BJ (cell line): ENCODE measurements at regions not wholly inside any gene's neighbourhood (a gene's known extent, or its start where the extent isn't known, plus 50 kb on each side); places are given as distances from the start of the nearest gene placed in this dataset.

Experiments used
- CTCF ChIA-PET: fragments of 350-600 bp; formaldehyde crosslinking; extraction: SDS; loops from one replicate; lab custom pipeline; 2021; ENCODE audit warnings: antibody characterized with exemption, inconsistent platforms; lab: Yijun Ruan, JAX
- POLR2A ChIA-PET: fragments of 300-600 bp; sonication (Branson Sonifier 250); formaldehyde crosslinking; extraction: SDS; loops from one replicate; lab custom pipeline; 2021; ENCODE audit warnings: antibody characterized with exemption; lab: Charles Lee
- DNase-seq: peaks from one replicate; pipeline ENCODE4 v3.0.0-alpha.2; 2011; ENCODE audit warnings: low read depth
- H3K27me3 ChIP-seq: 2 replicates; pipeline ENCODE4 v1.6.0; 2011; ENCODE audit warnings: low read length; ENCODE audit not compliant: control insufficient read depth, insufficient read depth
- H3K36me3 ChIP-seq: 2 replicates; pipeline ENCODE4 v1.5.1; 2011; ENCODE audit warnings: low read length; ENCODE audit not compliant: control insufficient read depth, insufficient read depth
- H3K4me3 ChIP-seq: 2 replicates; pipeline ENCODE4 v1.5.1; 2011; ENCODE audit warnings: low read depth, mild to moderate bottlenecking, control low read depth, low read length
- TF ChIP-seq, protein P1 (sequence below): IDR thresholded peaks from 2 replicates; pipeline ENCODE4 v1.5.1; 2011; ENCODE audit warnings: low read depth, mild to moderate bottlenecking, control low read depth, inconsistent platforms, low read length, moderate library complexity; ENCODE audit not compliant: insufficient read depth

DNA sequence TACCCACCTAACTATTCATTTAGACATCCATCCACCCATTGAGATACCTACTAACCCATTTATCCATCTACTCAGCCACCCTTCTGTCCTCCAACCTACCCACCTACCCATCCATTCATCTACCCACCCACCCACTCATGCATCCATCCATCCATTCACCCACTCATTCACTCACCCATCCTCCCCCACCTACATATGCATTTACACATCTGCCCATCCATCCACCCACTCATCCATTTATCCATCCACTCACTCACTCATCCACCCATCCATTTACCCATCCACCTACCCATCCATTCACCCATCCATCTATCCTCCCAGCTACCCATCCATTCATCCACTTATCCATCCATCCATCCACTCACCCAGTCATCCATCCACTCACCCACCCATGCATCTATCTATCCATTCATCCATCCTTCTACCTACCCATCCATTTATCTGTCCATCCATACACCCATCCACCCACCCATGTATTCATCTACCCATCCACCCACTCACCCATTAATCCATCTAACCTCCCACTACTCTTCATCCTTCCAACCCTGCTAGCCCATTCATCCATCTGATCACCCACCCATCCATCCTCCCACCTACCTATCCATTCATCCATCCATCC is 378.7 kb downstream of the CTTN start:
- Histone ChIP-seq H3K36me3 (no peaks in the 10 kb centered on the region), H3K27me3 (no peaks in the 10 kb centered on the region), H3K4me3 (no peak overlapping the region)
- TF ChIP-seq, protein P1, sequence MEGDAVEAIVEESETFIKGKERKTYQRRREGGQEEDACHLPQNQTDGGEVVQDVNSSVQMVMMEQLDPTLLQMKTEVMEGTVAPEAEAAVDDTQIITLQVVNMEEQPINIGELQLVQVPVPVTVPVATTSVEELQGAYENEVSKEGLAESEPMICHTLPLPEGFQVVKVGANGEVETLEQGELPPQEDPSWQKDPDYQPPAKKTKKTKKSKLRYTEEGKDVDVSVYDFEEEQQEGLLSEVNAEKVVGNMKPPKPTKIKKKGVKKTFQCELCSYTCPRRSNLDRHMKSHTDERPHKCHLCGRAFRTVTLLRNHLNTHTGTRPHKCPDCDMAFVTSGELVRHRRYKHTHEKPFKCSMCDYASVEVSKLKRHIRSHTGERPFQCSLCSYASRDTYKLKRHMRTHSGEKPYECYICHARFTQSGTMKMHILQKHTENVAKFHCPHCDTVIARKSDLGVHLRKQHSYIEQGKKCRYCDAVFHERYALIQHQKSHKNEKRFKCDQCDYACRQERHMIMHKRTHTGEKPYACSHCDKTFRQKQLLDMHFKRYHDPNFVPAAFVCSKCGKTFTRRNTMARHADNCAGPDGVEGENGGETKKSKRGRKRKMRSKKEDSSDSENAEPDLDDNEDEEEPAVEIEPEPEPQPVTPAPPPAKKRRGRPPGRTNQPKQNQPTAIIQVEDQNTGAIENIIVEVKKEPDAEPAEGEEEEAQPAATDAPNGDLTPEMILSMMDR: no peak
- ChIA-PET POLR2A (no interaction called here), CTCF (no interaction called here)
- DNase-seq: no peak

- ChIA-PET CTCF (interaction anchor here (0.6 kb wide), 1 partner anchor 17 kb away, joined by 3 read pairs; no protein-coding TSS in a partner anchor), POLR2A (no interaction called here)
- no peaks in the 10 kb centered on the region for H3K27me3 ChIP-seq
- H3K4me3 ChIP-seq: no peak overlapping the region
- TF ChIP-seq, protein P1: no peak
- no peak for DNase-seq
- H3K36me3 ChIP-seq: no peaks in the 10 kb centered on the region
Observed at GRCh38 chr11:70778883-70779282, 380.6 kb downstream of the CTTN start.

- ChIA-PET POLR2A (no interaction called here), CTCF (no interaction called here)
- no peaks in the 10 kb centered on the region for H3K36me3 ChIP-seq
- DNase-seq: no peak
- TF ChIP-seq, protein P1: no peak
- H3K27me3 ChIP-seq: no peaks in the 10 kb centered on the region
- no peak overlapping the region for H3K4me3 ChIP-seq
Observed at GRCh38 chr11:70779433-70780245, 381.3 kb downstream of the CTTN start.

- ChIA-PET POLR2A (no interaction called here), CTCF (no interaction called here)
- DNase-seq: no peak
- Histone ChIP-seq H3K27me3 (no peaks in the 10 kb centered on the region), H3K36me3 (no peaks in the 10 kb centered on the region), H3K4me3 (no peak overlapping the region)
- TF ChIP-seq, protein P1: no peak
Observed at GRCh38 chr11:70780246-70780535, 381.9 kb downstream of the CTTN start.

GRCh38 chr11:70782401-70782913 is 384.1 kb downstream of the CTTN start:
- TF ChIP-seq, protein P1: no peak
- CTCF ChIA-PET: no interaction called here
- Histone ChIP-seq H3K4me3 (no peak overlapping the region), H3K27me3 (no peaks in the 10 kb centered on the region), H3K36me3 (no peaks in the 10 kb centered on the region)
- DNase-seq: no peak
- POLR2A ChIA-PET: no interaction called here
